DMS153 treated with DMSO at 0.1 percent for 48 hours (cell line): ENCODE measurements at regions not wholly inside any gene's neighbourhood (a gene's known extent, or its start where the extent isn't known, plus 50 kb on each side); places are given as distances from the start of the nearest gene placed in this dataset.

Experiments
- DNase-seq: peaks from one replicate; lab custom pipeline; 2025; ENCODE audit not compliant: unreplicated experiment; lab: John Stamatoyannopoulos, UW

DNA sequence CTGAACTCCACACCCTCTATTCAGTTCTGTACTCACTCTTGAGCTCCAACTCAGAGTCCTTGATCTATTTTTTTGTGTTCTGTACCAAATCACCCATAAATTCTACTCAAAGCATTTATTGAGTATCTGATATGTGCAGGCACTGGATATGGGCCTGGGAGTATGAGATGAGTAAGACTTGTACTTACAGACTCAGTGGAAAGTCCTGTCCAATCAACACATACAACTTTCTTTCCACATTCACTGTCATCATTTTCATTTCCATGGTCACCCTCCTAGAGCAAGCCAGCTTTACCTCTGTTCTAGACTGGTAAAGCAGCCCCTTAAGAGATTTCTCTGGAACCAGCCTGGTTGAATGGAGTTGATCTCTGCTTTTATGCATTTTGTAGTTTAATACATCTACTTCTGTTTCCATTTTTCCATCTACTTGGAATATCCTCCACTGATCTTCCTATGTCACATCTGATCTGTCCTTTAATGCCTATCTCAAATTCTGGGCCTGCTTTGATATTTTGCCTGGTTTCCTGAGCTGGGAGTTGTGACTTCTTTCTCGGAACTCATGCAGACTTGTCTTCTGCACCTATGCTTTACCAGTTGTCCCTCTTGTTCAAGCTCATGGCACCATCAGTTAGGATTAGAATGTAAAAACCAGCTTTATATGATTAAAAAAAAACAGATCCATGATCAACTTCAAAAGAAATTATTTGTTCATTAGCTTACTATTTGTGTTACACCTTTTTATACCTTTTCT is 96.9 kb upstream of the GLS start:
- no peak for DNase-seq

DNA sequence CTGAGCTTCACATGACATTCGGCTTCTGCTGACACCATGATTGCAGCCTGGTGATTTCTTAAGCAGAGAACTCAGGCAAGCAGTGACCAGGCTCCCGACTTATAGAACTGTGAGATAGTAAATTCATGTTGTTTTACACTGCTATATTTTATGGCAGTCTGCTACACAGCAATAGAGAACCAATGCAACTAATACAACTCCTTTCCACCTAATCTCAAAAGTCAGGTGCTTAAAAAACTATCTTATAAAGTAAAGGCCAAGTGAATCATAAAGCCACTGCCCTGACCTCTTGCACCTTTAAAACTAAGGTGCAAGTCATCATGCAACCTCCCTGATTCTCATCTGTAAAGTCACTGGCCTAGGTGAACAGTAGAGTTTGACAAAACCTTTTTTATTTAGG is 95.3 kb upstream of the GLS start:
- DNase-seq: no peak

DNA sequence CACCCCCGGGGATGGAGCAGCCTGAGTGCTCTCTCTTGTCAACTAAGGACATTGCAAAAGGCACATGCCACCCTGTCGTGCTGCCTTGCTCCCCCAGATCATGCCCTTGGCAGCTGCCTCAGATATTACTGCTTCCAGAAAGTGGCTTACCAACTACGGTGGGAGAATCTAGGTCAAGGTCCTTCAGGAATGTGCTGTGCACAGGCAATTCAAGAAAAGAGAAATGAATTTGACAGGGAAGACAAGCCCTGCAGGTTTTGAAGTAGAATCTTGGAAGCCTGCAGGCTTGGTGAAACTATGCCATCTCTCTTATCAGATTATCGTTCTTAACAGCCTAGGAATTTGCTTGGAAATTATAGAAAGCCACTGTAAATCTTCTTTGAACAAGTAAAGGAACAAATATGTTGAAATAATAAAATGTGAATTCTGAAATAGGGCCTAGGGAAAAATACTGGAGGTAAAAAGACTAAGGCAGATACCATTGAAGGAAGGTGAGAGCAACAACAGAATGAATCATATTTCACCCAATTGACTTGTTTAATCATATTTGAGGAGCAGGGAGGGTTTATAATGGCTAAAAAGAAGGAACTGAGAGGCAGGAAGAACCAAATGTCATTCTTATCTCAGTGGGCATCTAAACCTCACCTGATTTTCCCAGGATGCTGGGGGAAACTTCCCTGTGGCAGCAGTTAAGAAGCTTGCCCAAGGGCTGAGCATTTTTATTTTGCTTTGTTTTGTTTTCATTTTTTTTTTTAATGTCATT is 94.0 kb upstream of the GLS start:
- no peak for DNase-seq

DNA sequence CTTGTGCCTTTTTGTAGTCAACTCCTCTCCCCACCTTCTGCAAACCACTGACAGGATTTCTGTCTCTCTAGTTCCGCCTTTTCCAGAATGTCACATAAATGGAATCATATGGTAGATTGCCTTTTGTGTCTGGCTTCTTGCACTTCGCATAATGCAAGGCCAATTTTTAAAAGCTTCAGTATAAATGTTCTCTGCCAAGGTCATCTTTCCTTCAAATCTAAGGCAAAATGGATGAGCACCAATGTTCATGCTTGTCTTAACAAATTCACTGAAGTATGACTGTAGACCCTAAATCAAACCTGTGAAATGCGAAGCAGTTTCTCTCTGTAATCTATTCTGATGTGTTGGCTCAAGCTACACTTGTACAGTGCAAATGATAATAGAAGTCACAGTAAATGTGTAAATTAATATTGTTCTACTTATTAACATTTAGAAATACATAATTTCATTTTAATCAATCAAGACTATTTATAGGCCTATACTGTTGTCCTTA is 92.8 kb upstream of the GLS start:
- DNase-seq: no peak

DNA sequence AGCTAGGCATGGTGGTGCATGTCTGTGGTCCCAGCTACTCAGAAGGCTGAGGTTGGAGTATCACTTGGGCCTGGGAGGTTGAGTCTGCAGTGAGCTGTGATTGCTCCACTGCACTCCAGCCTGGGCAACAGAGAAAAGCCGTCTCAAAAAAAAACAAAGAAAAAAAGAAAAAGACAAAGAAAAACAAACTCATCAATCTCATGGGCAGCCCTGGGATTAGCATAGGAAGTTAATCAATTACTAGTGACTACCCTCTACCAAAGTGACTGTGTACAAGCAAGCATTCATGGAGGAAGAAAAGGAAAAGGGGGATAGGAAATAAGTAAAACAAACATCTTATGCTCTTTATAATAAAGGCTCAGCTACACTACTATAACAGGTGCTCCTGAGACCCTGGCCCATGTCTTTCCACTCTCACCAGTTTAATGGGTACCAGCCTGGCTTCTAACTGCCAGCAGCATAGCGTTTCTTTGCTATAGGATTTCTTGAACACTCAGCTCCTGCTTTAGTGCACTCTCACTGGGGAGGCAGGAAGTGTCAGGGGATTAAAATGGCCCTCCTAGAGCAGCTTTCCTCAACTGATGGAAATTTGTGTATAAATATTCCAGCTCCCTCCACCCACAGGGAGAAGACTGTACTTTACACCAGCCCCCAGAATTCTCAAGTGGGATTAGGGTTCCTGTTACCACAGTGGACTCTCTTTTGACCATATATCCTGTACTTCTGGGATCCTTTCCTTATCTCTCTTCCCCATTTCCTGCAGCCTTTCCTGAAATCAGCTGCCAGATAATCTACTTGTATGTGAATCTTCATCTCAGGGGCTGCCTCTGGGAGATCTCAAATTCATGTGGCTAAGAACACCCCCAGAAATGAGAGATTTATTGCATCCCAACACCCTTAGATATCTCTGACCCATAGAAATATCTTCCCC is 91.3 kb upstream of the GLS start:
- DNase-seq: no peak

DNA sequence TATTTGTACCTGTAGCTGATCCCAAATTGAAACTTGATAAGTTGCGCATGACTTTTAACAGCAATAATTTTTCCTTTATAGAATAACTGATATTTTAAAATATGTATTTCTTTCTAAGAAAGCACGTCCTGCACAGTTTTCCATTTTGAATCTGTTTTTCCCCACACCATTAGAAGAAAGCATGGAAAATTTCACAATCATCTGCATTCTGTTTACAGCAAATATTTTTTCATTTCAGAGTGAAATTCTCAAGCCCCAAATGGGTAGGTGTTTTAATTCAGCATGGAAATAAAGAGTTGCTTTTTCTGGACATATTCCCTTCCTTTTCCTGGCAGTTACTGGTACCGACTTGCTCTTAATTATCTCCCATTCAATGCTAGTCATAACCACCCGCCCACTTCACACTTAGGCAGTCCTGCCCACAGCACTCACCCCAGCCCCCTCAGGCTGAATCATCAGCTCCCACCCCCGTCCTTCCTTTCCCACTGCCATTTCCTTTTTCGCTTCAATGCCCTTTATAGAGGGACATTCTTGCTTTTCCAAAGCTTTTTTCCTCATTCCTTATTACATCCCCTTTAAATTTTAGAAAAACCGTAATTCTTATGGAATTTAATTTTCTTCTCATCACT is 89.2 kb upstream of the GLS start:
- DNase-seq: no peak

DNA sequence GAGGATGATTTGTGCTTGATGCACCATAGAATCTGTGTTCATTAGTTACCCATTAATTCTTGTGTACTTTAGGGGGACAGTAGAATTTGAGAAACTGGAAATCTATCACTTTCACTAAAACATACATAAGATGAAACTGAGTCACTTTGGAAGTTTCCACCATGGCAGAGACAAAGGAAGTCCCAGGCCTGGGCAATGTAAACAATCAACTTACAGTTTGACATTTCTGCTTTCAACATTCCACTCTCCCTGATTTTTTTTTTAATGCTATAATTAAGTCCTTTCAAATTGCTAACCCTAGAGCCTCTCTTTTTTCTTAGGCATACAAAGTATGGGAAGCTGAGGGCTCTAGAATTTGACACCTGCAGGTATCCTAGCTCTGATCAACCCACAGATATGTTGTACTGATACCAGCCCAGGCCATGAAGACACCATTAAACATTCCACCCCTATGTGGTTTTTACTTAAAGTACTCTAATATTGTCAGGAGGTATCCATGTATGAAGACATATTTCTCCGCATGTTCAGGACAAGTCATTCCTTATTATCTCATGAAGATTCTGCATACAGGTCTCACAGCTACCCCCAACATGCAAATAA is 88.5 kb upstream of the GLS start:
- DNase-seq: no peak

DNA sequence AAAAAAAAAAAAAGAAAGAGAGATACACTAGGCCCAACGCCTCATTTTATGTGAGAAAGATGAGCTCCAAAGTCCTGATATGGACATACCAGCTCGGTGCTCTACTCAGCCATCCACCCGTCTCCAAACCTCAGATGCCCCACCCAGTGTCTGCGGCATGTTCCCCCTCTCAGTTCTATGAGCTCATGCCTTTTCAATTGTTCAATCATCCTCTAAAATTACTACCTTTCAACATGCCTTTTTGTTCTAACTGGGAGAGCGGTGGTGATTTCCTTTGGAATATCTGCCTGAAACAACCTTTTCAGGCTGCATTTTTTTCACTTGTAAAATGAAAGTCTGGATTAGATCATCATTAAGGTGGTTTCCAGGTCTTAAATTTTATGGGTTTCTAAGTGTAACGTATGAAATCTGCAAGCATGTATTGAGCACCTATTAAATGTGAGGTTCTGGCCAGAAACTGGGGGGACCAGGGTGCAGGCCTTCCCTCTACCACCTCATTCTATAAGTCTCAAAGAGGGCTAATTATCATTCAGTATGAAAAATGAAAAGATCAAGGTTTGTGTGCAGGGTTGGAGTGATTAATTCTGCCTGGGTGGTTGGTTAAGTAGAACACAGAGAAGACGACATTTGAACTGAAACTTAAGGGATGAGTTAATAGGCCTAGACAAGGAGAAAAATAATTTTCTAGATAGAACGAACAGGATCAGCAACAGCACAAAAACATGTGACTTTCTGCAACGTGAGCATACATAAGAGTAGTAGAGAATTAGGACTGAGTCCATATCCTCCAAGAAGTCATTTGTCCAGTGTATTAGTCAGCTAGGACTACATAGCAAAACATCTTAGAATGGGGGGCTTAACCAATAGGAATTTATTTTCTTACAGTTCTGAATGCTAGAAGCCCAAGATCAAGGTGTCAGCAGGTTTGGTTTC is 87.4 kb upstream of the GLS start:
- no peak for DNase-seq

DNA sequence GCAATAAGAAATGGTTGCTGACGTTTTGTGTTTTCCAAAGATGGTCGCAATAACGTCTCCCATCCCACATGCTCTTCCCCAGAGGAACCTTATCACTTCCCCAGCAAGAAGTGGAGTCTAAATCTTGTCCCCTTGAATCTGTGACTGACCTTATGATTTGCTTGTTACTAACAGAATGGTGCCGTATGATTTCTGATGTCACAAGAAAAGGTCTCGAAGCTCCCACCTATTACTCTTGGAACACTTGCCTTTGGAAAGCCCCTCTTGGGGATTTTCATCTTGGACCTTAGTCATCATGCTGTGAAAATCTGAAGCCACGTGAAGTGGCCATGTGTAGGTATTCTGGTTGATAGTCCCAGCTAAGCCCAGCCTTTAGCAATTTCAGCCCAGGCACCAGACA is 86.2 kb upstream of the GLS start:
- no peak for DNase-seq

DNA sequence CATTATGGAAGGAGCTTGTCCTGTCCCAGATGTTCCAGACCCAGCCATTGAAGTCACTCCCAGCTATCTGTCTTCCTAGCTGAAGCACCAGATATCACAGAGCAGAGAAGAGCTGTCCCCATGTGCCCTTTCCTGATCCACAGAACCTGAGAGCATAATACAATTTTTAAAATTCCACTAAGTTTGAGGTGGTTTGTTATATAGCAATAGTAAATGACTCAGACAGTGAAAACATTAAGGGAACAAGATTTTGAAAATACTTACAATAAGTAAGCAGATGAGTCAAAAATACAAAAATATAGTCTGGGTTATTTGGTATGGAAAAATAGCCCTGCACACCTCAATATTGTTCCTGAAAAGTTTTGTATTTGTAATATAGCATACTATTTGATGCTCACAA is 85.8 kb upstream of the GLS start:
- no peak for DNase-seq

DNA sequence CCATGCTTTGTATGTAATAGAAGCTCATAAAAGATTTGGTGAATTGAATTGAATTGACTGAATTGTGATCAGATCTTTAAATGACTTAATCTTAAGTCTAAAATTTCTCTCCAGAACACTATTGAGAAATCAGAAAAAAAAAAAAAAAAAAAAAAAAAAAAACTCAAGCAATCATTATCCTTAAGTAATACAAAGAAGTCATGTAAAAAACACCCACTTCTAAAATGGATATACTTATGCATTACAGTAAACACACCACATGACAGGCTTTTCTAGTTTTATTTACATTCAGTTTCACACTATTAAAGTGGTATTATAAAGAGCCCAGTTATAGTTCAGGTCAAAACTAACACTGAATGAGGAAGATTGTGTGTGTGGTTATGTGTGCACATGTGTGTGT is 84.9 kb upstream of the GLS start:
- DNase-seq: no peak

DNA sequence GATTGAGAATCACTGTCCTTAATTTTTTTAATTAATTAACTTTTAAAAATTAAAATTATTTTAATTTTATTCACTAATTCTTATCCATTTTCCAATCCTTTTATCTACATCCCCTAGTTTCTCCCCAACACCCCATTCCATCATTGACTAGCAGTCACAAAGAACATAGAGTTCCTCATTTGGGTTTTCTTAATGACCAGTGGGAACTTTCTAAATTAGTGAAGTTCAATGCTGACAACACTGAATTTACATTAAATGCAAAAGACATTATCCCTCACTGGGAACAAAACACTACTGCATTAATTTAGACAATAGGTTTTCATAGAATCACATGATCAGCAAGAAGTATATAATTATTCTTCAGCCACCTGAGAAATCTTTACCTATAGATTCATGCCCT is 80.6 kb upstream of the GLS start:
- DNase-seq: no peak

DNA sequence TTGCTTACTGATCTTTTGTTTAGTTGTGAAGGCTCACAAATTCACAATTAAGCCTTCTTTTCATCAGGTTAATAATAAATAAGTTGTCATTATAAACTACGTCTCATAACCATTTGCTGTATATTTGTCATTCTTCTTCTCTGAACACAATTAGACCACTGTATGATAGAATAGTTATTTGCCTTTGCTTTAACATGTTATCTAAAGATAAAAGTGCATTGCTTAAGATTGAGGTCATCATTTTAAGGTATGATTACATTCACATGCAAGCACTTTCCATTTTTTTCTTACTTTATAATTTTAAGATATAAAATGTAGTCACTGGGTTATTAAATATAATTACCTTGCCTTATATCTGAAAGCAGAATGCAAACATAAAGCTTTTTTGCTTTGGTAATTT is 80.1 kb upstream of the GLS start:
- no peak for DNase-seq

DNA sequence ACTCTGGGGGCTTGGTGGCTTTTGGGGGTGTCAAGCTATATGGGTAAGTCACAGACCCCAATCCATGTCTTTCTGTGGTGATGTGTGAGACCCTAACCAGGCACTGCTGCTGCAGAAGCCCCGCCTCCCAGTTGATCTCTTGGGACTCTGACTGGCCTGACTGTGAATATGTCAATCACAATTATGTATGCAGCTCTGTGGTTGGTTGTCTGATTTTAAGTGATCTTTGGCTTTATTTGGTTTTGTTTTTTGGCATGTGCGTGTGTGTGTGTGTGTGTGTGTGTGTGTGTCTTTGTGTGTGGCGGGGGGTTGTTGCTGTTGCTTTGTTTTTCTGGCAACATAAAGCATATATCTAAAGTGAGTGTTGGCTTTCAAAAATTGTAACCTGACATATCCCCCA is 78.5 kb upstream of the GLS start:
- no peak for DNase-seq

DNA sequence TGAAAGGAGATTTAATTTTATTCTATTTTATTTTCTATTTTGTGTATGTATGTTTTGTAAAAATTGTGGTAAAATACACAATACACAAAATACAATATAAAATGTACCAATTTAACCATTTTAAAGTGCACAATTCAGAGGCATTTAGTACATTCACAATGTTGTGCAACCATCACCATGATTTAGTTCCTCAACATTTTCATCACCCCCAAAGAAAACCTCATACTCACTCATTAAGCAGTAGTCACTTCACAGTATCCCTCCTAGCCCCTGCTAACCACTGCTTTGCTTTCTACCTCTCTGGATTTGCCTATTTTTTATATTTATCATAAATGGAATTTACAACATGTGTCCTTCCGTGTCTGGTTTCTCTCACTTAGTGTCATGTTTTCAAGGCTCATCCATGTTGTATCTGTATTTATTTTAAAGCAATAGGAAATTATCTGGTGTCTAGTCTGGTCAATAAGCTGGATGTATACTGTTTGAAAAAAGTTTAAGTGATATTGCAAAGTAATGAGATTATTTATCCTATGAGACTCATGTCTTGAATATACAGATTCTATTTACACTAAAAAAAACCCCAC is 77.9 kb upstream of the GLS start:
- no peak for DNase-seq

DNA sequence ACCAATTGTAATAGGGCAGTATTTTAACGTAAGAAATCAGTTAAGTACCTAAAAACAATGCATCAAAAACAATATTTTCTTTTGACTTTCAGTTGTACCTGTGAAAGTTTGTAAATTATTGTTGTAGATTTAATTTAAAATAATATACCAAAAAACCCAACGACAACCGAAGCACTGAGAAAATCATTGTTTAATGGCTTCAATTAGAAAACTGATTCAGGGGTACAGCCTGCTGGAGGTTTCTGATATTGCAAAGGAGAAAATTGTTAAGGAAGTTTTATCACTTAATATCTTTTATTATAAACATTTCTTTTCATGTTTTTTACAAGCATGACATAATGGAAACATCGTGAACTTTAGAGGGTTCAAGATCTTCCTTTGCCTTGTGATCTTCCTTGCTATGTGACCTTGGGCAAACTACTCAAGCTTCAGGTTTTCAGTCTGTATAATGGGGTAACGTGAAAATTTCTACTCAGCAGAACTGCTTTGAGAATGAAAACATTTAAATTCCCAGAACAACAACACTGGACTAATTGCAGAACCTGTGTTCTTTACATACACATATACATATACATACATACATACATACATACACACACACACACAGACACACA is 76.3 kb upstream of the GLS start:
- DNase-seq: no peak

DNA sequence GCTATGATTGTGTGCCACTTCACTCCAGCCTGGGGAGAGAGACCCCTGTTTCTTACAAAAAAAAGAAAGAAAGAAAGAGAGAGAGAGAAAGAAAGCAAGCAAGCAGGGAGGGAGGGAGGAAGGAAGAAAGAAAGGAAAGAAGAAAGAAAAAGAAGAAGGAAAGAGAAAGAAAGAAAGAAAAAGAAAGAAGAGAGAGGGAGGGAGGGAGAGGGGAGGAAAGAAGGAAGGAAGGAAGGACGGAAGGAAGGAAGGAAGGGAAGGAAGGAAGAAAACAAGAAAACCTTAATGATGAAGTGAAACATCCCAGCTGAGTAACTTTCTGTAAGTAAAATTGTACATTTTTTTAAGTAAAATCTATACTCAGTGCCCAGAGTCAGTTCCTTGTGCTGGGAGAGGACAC is 75.5 kb upstream of the GLS start:
- no peak for DNase-seq

DNA sequence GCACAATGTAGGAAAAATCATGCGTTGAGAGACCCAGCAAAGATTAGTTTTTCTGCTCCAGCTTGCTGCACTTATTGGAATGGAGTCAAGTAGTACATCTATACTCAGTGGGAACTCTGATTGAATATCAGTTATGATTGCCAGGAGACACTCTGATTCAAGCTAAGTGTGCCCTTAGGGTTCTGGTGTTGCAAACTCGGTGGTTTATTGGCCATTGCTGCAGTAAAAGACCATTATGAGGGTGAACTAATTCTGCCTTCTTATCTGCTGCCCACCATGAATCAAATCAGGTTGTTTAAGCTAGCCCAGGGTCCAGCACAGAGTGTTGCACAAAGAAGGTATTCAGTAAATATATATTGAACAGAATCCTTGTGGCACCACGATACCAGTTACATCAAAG is 74.8 kb upstream of the GLS start:
- DNase-seq: no peak

DNA sequence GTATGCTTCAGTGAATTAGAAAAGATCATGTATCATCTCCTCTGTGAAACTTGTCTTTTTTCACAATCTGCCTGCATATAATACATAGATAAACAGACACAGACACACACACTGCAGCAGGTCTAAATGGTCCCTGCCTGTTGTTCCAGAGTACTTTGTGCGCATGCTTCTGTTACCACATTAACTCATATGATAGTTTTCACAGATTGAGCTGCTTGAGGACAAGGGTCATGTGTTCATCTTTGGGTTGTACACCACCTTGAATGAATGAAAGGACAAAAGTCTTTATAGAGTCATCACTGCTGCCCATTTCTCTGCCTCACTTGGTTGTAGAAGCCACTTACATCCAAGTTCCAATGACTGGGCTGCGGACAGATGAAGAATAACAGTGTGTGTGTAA is 72.7 kb upstream of the GLS start:
- DNase-seq: no peak
